Choroid plexus epithelial cell (primary cell): ENCODE measurements at regions not wholly inside any gene's neighbourhood (a gene's known extent, or its start where the extent isn't known, plus 50 kb on each side); places are given as distances from the start of the nearest gene placed in this dataset.

Source experiments
- DNase-seq: peaks from one replicate; pipeline ENCODE4 v3.0.0-alpha.2; 2010; ENCODE audit warnings: low read depth
- H3K4me3 ChIP-seq: 2 replicates; pipeline ENCODE4 v1.5.1; 2011; ENCODE audit warnings: low read depth, mild to moderate bottlenecking, control low read depth, low read length, moderate library complexity
- TF ChIP-seq, protein P1 (sequence below): conservative IDR thresholded peaks from 2 replicates; pipeline ENCODE4 v1.5.1; 2011; ENCODE audit warnings: low read depth, mild to moderate bottlenecking, control low read depth, inconsistent platforms, low read length, moderate library complexity

DNA sequence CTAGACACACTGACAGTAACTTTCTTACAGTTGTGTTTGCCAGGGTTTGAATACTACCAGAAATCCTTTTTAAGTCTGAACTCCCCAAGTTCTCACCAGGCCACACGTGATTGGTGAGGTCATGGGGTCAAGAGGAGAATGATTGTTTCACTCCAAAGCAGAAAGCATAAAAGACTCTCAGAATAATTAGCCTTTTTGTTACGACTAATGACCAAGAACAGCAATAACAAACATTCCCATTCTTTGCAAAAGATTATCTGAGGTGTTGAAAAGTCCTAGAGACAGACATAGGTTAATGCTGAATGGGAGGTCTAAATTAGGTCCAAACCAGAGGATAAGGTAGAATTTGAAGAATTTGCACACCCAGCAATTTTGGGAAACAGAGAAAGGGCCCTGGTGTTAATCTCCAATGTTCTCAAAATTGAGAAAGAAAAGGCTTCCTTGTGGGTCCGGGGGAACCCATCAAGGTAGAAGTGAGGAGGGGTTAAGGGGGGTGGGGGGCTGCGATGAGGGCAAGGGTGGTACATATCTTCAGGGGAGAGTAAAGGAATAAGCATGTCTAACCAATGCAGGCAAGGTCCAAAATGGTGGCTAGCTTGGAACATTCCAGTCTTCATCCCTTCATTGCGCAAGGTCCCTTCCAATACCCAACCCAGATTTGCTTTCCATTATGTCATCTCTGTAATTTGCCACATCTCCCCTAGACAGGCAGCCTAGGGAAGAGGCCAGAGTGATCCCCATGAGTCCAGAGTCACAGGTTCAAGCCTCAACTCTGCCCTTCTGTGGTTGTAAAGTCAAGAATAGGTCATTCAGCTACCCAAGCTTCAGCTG lies 74.6 kb upstream of the NFIA start:
- no peak overlapping the region for H3K4me3 ChIP-seq
- no peak for DNase-seq
- TF ChIP-seq, protein P1, sequence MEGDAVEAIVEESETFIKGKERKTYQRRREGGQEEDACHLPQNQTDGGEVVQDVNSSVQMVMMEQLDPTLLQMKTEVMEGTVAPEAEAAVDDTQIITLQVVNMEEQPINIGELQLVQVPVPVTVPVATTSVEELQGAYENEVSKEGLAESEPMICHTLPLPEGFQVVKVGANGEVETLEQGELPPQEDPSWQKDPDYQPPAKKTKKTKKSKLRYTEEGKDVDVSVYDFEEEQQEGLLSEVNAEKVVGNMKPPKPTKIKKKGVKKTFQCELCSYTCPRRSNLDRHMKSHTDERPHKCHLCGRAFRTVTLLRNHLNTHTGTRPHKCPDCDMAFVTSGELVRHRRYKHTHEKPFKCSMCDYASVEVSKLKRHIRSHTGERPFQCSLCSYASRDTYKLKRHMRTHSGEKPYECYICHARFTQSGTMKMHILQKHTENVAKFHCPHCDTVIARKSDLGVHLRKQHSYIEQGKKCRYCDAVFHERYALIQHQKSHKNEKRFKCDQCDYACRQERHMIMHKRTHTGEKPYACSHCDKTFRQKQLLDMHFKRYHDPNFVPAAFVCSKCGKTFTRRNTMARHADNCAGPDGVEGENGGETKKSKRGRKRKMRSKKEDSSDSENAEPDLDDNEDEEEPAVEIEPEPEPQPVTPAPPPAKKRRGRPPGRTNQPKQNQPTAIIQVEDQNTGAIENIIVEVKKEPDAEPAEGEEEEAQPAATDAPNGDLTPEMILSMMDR, result no peak

- H3K4me3 ChIP-seq, result no peak overlapping the region
- DNase-seq, result no peak
- TF ChIP-seq, protein P1, result no peak
Measured at GRCh38 chr1:61005614-61006580, 76.5 kb upstream of the NFIA start.

DNA sequence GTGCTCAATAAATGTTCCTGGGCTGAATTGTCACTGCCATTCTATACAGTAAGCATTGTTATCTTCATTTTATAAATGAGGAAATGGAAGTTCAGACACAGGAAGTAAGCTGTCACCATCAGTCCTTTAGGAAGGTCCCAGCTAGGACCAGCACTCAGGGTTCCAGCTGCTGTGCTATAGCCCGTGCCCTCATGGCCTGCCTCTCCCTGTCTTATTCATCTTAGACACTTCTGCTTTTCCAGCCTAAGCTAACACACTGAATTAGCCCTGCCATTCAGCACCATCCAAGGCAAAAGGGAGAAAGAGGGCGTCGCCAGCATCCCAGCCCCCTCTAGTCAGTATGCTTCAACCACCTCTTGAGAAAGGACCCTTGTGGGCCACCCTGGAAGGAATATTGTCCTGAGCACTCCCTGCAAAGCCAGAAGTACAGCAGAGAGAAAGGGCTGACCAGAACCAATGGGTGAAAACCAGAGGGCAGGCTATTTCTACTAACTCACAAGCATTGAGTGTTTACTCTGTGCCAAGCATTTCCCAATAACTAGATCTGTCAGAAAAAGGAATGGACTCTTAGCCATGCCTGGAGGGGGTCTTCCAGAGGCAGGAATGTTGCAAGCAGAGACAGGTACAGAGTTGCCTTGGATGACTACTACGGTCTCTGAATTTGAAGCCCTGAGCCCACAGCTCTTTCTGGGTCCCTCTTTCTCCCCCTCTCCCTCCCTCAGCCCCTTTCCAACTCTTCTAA lies 77.9 kb upstream of the NFIA start:
- TF ChIP-seq, protein P1, result no peak
- DNase-seq, result no peak
- no peak overlapping the region for H3K4me3 ChIP-seq

DNA sequence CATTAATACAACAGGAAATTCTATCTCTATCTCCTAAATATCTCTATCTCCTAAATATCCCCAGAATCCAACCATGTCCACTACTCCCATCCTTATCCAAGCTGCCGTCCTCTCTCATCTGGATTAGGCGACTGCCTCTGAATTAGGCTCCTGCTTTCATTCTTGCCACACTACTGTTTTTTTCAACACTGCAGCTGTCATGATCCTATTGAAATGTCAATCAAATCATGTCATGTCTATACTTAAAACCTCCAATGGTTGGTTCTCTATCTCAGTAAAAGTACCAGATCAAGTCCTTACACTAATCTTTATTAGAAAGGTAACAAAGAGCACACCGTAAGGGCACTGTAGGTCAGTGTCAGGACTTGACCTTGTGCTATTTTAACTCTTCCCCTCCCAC lies 82.0 kb upstream of the NFIA start:
- H3K4me3 ChIP-seq, result no peak overlapping the region
- no peak for DNase-seq
- TF ChIP-seq, protein P1, result no peak

DNA sequence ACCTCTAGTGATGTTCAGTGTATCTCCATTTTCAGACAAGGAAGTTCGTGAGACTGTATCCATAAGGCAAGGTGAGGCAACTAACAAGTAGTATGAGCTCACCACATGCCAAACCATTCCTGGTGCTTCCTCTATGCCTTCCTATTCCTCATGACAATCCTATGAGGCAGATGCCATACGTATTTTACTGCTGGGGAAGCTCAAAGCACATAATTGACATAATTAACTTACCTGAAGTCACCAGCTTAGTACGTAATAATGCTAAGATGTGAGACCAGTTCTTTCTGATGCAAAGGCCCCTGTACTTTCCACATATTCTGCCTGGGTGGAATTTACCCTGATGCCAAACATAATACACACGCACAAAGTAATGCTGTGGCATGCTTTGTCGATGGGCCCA lies 83.6 kb upstream of the NFIA start:
- no peak for DNase-seq
- H3K4me3 ChIP-seq, result no peak overlapping the region
- TF ChIP-seq, protein P1, result no peak

DNA sequence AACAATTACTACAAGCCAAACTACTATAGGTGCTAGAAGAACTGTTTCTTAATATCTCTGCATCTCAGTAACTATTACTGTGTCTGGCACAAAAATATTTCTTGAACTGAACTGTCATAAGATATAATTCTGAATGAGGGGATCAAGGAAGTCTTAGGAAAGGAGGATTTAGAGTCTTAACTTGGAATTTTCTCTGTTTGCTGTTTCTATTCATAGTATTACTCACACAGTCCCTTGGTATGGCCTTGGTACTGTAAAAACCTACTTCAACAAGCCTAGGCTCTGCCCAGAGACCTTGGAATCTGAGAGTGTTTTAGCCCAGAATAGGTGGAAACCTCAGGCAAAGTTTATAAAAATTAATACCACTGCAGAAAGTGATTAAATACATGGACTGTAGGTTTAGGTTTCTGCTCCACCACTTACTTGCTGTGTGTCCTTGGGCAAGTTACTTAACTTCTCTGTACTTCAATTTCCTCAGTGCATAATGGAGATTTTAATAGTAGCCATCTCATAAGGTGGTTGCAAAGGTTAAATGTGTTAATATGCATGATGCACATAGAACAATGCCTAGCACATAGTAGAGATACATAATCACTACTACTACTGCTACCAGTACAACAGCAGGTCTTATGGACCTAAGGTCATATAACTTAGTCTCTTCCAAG lies 87.4 kb upstream of the NFIA start:
- DNase-seq, result no peak
- no peak overlapping the region for H3K4me3 ChIP-seq
- TF ChIP-seq, protein P1, result no peak
